ENCODE measurements at regions not wholly inside any gene's neighbourhood (a gene's known extent, or its start where the extent isn't known, plus 50 kb on each side); places are given as distances from the start of the nearest gene placed in this dataset.

DNA sequence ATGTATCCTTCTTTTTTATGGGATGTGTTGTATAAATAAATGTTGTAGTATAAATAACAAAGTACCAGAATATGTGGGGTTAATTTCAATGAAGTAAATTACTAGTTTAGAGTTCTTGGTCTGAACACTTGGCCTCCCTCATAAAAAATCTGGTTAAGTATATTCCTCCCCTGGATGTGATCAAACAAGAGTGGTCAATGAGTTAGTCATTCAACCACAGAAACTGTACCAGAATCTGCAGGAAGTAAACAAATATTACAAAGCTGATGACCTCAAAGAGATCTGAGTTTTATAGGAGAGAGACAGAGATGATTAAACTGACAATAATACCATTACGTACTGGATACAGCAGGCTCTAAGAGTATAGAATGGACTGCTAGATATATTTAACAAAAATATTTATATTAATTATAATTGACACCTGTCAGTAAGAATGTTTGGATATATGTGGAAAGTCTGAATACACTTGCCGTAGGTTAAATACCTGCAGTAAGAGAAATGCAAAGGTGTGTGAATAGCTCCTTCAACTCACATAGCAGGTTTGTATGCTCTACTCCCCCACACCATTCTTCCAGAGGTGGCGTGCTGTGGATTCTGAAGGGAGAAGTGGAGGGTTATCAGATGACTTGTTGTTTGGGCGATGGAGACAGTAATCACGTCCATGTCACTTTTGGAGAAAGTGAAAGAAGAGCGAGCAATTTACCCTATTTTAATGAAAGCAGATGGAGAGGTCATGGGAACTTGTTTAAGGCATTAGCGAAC is 108.3 kb upstream of the LRATD1 start:
- TF ChIP-seq, protein P1, sequence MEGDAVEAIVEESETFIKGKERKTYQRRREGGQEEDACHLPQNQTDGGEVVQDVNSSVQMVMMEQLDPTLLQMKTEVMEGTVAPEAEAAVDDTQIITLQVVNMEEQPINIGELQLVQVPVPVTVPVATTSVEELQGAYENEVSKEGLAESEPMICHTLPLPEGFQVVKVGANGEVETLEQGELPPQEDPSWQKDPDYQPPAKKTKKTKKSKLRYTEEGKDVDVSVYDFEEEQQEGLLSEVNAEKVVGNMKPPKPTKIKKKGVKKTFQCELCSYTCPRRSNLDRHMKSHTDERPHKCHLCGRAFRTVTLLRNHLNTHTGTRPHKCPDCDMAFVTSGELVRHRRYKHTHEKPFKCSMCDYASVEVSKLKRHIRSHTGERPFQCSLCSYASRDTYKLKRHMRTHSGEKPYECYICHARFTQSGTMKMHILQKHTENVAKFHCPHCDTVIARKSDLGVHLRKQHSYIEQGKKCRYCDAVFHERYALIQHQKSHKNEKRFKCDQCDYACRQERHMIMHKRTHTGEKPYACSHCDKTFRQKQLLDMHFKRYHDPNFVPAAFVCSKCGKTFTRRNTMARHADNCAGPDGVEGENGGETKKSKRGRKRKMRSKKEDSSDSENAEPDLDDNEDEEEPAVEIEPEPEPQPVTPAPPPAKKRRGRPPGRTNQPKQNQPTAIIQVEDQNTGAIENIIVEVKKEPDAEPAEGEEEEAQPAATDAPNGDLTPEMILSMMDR (conservative IDR thresholded peaks at IDR 0.05; ENCODE audit: low read depth in 2 of 2): no peak
- TF ChIP-seq EZH2phosphoT487 (IDR thresholded peaks at IDR 0.05; ENCODE audit: unreplicated experiment) (no peak), EZH2 (IDR thresholded peaks at IDR 0.05; ENCODE audit: low read depth, unreplicated experiment) (no peak), POLR2AphosphoS5 (IDR thresholded peaks at IDR 0.05; ENCODE audit: low read depth) (no peak)
